ENCODE measurements at regions not wholly inside any gene's neighbourhood (a gene's known extent, or its start where the extent isn't known, plus 50 kb on each side); places are given as distances from the start of the nearest gene placed in this dataset.
"Not testable (repeated sequence)": the region's sequence is repeated elsewhere in the genome, so short reads cannot be mapped to it uniquely, and the experiment has no call there.

DNA sequence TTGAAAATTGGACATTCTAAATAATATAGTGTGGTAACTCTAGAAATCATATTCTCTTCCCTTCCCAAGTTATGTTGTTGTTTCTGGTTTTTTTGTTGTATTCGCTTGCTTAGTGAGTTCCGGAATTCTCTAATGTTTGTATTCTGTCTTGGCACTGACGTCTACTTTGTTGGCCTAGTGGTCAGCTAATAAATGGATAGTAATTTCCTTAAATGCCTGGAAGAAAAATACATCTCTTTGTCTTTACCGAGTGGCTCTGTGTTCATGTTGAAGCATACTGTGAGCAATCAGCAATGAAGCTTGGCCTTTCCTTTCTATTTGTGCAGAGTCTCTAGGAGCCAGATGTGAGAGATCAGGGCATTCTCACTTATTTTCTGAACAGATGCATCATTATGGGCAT lies 1225.7 kb downstream of the JRKL start:
- TF ChIP-seq, protein P1, sequence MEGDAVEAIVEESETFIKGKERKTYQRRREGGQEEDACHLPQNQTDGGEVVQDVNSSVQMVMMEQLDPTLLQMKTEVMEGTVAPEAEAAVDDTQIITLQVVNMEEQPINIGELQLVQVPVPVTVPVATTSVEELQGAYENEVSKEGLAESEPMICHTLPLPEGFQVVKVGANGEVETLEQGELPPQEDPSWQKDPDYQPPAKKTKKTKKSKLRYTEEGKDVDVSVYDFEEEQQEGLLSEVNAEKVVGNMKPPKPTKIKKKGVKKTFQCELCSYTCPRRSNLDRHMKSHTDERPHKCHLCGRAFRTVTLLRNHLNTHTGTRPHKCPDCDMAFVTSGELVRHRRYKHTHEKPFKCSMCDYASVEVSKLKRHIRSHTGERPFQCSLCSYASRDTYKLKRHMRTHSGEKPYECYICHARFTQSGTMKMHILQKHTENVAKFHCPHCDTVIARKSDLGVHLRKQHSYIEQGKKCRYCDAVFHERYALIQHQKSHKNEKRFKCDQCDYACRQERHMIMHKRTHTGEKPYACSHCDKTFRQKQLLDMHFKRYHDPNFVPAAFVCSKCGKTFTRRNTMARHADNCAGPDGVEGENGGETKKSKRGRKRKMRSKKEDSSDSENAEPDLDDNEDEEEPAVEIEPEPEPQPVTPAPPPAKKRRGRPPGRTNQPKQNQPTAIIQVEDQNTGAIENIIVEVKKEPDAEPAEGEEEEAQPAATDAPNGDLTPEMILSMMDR (IDR thresholded peaks at IDR 0.05; ENCODE audit: insufficient read depth, low read depth, low read length) = no peak
- no peak for DNase-seq (ENCODE audit: low read depth)

DNA sequence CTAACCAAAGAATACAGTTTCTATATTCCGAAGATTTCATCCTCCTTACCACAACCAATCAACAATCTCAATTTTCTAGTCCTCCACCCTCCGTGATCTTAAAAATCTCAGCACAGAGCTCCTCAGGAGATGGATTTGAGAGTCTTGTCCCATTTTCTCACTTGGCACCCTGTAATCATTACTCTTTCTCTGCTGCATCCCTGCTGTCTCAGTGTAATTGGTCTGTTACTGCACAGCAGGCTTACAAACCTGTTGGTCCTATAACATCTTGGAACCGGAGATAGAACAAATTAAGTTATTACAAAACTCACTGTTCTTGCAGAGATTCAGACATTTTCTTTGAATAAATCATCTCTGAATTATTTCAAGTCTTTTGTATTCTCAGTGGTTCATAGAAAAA lies 1227.2 kb downstream of the JRKL start:
- DNase-seq (ENCODE audit: low read depth) = no peak
- H3K4me3 ChIP-seq (ENCODE audit: low read depth, low read length) = no peak overlapping the region
- TF ChIP-seq, protein P1 (IDR thresholded peaks at IDR 0.05; ENCODE audit: insufficient read depth, low read depth, low read length) = no peak

More for the DNA sequence above, 1225.7 kb downstream of the JRKL start:
- no peak overlapping the region for H3K4me3 ChIP-seq (ENCODE audit: low read depth, low read length)

- TF ChIP-seq, protein P1 (IDR thresholded peaks at IDR 0.05; ENCODE audit: insufficient read depth, low read depth, low read length) = no peak
- no peak for DNase-seq (ENCODE audit: low read depth)
- no peak overlapping the region for H3K4me3 ChIP-seq (ENCODE audit: low read depth, low read length)
These were observed 1230.2 kb downstream of the JRKL start for GRCh38 chr11:97620007-97620406.

- TF ChIP-seq, protein P1 (IDR thresholded peaks at IDR 0.05; ENCODE audit: insufficient read depth, low read depth, low read length) = no peak
- DNase-seq (ENCODE audit: low read depth) = no peak
- no peak overlapping the region for H3K4me3 ChIP-seq (ENCODE audit: low read depth, low read length)
These were observed 1231.5 kb downstream of the JRKL start for GRCh38 chr11:97621282-97621681.

GRCh38 chr11:97622795-97623194 lies 1233.0 kb downstream of the JRKL start:
- TF ChIP-seq, protein P1 (IDR thresholded peaks at IDR 0.05; ENCODE audit: insufficient read depth, low read depth, low read length) = no peak
- no peak for DNase-seq (ENCODE audit: low read depth)
- no peak overlapping the region for H3K4me3 ChIP-seq (ENCODE audit: low read depth, low read length)

DNA sequence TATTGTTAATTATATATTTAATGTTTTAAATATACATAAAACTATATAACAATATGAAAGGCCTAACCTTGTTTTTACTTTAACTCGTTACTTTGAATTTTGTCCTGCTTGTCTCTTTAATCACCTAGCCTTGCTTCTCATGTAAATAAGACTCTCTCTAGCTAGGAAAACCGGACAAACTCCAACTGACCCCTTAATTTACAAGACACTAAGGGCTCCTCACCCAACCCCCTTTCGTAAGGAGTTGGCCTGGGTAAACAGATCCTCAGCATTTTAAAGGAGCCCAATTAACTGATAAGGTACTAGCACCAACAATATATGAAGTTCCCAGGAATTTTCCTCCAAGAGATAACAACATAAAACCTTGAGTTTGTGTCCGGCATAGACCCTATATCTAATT lies 1246.9 kb downstream of the JRKL start:
- H3K4me3 ChIP-seq (ENCODE audit: low read depth, low read length); DNase-seq (ENCODE audit: low read depth): not testable (repeated sequence)

DNA sequence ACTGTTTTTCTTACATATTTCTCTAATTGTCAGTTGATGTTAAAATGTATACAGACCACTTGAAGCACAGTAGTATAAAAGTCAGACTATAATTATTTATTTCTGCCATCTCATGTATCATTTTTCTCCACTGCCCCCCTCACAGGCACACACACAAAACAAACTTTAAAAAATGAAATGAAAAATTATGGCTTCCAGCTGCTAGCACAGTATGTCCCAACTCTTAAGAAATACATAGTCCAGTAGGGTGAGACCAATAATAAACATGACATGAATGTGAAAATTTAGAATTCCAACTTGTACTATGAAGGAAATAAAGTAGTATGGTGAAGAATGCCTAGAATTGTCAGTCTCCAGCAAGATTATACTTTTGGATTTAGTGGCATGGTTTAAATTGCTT lies 1247.9 kb downstream of the JRKL start:
- no peak overlapping the region for H3K4me3 ChIP-seq (ENCODE audit: low read depth, low read length)
- no peak for DNase-seq (ENCODE audit: low read depth)
- TF ChIP-seq, protein P1 (IDR thresholded peaks at IDR 0.05; ENCODE audit: insufficient read depth, low read depth, low read length) = no peak

Measured in fibroblast of villous mesenchyme (primary cell).